ENCODE measurements at regions not wholly inside any gene's neighbourhood (a gene's known extent, or its start where the extent isn't known, plus 50 kb on each side); places are given as distances from the start of the nearest gene placed in this dataset.

DNA sequence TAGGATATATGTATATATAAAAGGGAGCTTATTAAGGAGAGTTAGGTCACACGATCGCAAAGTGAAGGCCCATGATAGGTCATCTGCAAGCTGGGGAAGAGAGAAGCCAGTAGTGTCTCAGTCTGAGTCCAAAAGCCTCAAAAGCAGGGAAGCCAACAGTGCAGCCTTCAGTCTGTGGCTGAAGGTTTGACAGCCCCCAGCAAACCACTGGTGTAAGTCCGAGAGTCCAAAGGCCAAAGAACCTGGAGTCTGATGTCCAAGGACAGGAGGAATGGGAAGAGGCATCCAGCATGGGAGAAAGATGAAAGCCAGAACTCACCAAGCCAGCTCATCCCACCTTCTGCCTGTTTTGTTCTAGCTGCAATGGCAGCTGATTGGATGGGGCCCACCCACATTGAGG, 88.9 kb upstream of the TBX20 start:
- TF ChIP-seq, protein P1, sequence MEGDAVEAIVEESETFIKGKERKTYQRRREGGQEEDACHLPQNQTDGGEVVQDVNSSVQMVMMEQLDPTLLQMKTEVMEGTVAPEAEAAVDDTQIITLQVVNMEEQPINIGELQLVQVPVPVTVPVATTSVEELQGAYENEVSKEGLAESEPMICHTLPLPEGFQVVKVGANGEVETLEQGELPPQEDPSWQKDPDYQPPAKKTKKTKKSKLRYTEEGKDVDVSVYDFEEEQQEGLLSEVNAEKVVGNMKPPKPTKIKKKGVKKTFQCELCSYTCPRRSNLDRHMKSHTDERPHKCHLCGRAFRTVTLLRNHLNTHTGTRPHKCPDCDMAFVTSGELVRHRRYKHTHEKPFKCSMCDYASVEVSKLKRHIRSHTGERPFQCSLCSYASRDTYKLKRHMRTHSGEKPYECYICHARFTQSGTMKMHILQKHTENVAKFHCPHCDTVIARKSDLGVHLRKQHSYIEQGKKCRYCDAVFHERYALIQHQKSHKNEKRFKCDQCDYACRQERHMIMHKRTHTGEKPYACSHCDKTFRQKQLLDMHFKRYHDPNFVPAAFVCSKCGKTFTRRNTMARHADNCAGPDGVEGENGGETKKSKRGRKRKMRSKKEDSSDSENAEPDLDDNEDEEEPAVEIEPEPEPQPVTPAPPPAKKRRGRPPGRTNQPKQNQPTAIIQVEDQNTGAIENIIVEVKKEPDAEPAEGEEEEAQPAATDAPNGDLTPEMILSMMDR (IDR thresholded peaks at IDR 0.05; ENCODE audit: insufficient read depth, low read depth, low read length), result no peak
- H3K4me3 ChIP-seq (ENCODE audit: low read depth, low read length), result no peak overlapping the region
- DNase-seq (ENCODE audit: low read depth), result no peak

DNA sequence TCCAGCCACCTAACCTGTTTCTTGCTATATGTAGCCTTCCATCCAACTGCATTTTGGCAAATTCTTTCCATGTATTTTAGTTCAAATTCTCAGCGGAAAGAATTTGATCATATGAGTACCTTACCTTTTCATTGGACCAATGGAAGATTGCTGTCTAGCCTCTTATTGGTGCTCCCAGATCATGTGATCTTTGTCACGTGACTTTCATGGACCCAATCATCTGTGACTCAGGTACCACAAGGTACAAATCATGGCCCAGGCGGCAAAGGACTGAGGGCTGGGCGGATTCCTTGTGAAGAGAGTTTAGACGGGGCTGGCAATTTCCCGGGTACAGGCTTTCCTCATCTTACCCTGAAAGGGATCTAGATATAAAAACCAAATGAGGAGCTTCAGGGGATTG, 85.9 kb upstream of the TBX20 start:
- H3K4me3 ChIP-seq (ENCODE audit: low read depth, low read length), result no peak overlapping the region
- TF ChIP-seq, protein P1 (IDR thresholded peaks at IDR 0.05; ENCODE audit: insufficient read depth, low read depth, low read length), result no peak
- no peak for DNase-seq (ENCODE audit: low read depth)

DNA sequence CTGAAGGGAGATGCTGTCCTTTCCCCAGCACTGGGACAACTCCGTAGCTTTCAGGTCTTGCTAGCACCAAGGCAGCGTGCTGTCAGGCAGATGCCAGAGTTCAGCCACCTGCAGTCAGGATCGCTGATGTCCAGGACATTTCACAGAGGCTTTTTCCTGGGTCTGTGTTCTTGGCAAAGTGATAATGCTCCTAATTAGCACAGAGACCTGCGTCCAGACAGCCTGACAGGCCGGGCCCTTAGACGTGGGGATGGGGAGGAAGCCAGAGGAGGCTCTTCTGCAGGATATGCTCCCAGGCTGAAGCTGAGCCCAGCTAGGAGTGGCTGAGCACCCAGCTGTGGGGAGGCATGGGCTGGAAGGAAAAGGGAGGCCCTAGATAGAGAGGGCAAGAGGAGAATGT, 82.5 kb upstream of the TBX20 start:
- no peak for DNase-seq (ENCODE audit: low read depth)
- TF ChIP-seq, protein P1 (IDR thresholded peaks at IDR 0.05; ENCODE audit: insufficient read depth, low read depth, low read length), result no peak
- no peak overlapping the region for H3K4me3 ChIP-seq (ENCODE audit: low read depth, low read length)

DNA sequence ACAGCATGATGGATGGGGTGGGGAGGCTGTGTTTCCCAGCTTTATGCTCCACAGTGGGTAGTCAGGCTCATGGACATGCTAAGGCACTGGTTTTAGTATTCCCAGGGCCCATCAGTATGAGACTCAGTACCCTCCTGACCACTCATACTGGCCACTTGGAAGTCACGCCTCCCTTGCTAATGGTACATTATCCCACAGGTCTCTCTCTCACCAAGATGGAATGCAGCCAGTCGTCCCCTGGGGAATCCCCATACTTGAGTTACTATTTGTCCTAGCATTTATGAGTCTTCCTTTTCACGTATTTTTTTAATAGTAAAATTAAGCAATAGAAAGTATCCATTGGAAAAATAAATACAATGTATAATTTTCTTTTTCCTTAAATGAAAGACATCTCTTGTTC, 80.6 kb upstream of the TBX20 start:
- no peak for DNase-seq (ENCODE audit: low read depth)
- no peak overlapping the region for H3K4me3 ChIP-seq (ENCODE audit: low read depth, low read length)
- TF ChIP-seq, protein P1 (IDR thresholded peaks at IDR 0.05; ENCODE audit: insufficient read depth, low read depth, low read length), result no peak

DNA sequence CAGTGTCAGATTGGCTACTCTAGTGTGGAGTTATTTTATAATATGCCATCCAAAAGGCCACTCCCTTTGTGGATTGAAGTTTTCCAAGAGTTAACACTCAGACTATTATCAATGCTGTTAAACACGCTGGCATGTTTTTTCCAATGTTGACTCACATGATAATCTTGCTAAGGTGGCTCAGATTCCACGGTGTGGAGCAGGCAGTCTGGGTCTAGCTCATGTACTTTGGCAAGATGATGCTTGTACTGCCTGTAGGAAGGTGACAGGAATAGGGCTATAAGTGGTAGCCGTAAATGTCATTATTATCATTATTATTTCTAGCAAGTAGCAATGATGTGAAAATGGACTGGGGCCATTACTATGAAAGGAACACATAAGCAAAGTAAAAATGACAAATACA, 79.4 kb upstream of the TBX20 start:
- DNase-seq (ENCODE audit: low read depth), result no peak
- TF ChIP-seq, protein P1 (IDR thresholded peaks at IDR 0.05; ENCODE audit: insufficient read depth, low read depth, low read length), result no peak
- H3K4me3 ChIP-seq (ENCODE audit: low read depth, low read length), result no peak overlapping the region

DNA sequence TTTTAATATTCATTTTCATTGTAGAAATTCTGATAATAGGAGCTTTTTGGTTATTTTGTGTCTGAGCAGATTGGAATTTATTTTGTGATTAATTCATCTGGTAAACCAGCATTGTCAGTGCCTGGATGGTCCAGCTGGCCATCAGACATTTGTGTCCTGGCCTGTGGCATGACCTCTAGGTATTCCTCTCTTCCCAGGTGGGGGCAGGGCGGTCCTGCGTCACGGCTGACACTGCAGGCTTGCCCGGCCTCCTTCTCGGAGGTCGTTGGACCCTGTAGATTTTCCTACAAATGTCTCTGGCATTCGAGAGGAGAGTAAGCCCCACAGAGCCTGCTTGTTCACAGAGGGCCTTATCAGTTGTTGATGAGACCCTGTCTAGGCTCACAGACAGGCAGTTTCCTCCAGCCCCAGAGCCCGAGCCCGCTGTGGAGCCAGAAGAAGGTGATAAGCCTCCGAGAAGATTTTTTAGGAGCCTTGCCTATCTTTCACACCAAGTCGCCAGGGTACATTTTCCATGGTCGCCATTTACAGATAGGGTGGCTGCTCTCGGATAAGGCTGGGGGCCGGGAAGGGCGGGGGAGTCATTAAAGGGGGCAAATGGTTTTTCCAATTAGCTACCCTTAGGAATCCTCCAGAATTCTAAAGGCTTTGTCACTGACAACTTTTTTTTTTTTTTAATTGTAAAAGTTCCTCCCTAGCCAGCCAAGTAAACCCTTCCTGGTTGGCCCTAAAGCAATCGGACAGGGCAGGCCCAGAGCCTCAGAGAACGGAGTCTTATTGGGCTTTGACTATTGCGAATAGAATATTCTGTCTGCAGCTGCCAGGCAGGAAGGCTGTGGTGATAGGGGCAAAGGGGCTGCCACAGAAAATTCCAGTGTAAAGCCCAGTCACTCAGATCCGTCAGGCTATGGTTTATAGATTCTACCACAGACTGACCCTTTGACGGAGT, 78.1 kb upstream of the TBX20 start:
- TF ChIP-seq, protein P1 (IDR thresholded peaks at IDR 0.05; ENCODE audit: insufficient read depth, low read depth, low read length), result no peak
- no peak overlapping the region for H3K4me3 ChIP-seq (ENCODE audit: low read depth, low read length)

More for the DNA sequence above, 78.1 kb upstream of the TBX20 start:
- no peak for DNase-seq (ENCODE audit: low read depth)
